ENCODE measurements at regions not wholly inside any gene's neighbourhood (a gene's known extent, or its start where the extent isn't known, plus 50 kb on each side); places are given as distances from the start of the nearest gene placed in this dataset.

DNA sequence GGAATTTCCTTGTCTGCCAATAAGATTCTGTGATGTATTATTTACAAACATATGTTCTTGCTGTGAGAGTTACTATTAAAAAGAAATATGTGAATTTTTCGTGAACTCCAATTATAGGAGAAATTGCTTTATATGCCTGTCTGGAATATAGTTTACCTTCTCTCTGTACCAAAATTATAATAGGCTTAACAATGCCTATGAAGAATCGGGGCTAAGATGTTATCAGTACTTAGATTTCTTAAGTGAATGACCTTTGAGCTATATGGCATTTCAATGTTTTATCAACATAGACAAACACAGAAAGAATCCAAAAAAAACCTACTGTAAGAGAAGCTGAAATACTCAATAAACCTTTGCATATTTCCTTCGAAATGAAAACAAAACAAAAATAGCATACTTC, 323.1 kb upstream of the ADAMTS5 start:
- no peak for DNase-seq
- Histone ChIP-seq H3K27me3 (ENCODE audit: low read depth) (no peaks in the 10 kb centered on the region), H3K36me3 (no peaks in the 10 kb centered on the region), H3K9me3 (replicated peaks) (no peaks in the 10 kb centered on the region), H3K27ac (replicated peaks) (no peak overlapping the region), H3K4me3 (no peak overlapping the region), H3K4me1 (no peaks in the 10 kb centered on the region)
- intact Hi-C loops (cut with micrococcal nuclease): no loop called here
- TF ChIP-seq, protein P1, sequence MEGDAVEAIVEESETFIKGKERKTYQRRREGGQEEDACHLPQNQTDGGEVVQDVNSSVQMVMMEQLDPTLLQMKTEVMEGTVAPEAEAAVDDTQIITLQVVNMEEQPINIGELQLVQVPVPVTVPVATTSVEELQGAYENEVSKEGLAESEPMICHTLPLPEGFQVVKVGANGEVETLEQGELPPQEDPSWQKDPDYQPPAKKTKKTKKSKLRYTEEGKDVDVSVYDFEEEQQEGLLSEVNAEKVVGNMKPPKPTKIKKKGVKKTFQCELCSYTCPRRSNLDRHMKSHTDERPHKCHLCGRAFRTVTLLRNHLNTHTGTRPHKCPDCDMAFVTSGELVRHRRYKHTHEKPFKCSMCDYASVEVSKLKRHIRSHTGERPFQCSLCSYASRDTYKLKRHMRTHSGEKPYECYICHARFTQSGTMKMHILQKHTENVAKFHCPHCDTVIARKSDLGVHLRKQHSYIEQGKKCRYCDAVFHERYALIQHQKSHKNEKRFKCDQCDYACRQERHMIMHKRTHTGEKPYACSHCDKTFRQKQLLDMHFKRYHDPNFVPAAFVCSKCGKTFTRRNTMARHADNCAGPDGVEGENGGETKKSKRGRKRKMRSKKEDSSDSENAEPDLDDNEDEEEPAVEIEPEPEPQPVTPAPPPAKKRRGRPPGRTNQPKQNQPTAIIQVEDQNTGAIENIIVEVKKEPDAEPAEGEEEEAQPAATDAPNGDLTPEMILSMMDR (IDR thresholded peaks at IDR 0.05; ENCODE audit: borderline replicate concordance): no peak

DNA sequence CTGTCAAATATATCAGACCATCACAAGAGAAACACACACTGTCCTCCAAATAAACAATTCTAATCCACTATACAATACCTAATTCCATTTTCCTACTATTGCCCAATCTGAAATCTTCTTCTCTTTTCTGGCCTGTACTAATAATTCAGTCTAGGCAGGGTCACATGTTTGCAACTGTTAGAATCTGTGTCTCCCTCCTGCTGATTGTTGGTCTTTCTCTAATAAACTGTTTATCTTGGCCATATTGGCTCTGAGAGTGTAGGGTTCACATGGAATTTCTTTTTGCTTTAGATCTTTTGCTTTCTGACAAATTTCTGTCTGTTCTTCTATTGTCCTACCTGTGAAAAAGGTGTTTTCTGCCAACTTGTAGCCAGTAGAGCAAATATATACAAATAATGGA, 319.9 kb upstream of the ADAMTS5 start:
- H3K27me3 ChIP-seq (ENCODE audit: low read depth): no peaks in the 10 kb centered on the region
- H3K36me3 ChIP-seq: no peaks in the 10 kb centered on the region
- H3K9me3 ChIP-seq (replicated peaks): no peaks in the 10 kb centered on the region
- intact Hi-C loops (cut with micrococcal nuclease): no loop called here
- H3K27ac ChIP-seq (replicated peaks): no peak overlapping the region
- no peaks in the 10 kb centered on the region for H3K4me1 ChIP-seq
- TF ChIP-seq, protein P1 (IDR thresholded peaks at IDR 0.05; ENCODE audit: borderline replicate concordance): no peak
- H3K4me3 ChIP-seq: no peak overlapping the region
- DNase-seq: no peak

DNA sequence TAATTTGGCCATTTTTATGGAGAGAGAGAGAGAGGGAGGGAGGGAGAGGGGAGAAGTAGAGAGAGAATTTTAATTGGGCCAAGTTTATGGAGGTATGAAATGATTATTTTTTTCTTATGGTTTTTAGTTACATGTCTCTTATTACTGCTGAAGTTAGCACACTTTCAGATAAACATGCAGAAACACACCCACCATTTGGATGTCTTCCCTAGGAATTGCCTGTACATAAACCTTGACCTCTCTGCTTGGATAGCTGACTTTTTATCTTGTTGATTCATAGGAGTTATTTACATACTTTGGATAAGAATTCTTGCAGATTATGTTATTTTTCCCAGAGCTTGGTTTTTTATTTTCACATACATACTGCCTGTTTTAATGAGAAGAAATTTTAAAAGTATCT, 310.2 kb upstream of the ADAMTS5 start:
- intact Hi-C loops (cut with micrococcal nuclease): no loop called here
- TF ChIP-seq, protein P1 (IDR thresholded peaks at IDR 0.05; ENCODE audit: borderline replicate concordance): no peak
- no peak overlapping the region for H3K4me3 ChIP-seq
- no peak for DNase-seq
- no peaks in the 10 kb centered on the region for H3K4me1 ChIP-seq
- H3K9me3 ChIP-seq (replicated peaks): no peaks in the 10 kb centered on the region
- peak overlapping the region; percentile 25 for H3K27ac ChIP-seq (replicated peaks)
- H3K36me3 ChIP-seq: no peaks in the 10 kb centered on the region
- no peaks in the 10 kb centered on the region for H3K27me3 ChIP-seq (ENCODE audit: low read depth)

DNA sequence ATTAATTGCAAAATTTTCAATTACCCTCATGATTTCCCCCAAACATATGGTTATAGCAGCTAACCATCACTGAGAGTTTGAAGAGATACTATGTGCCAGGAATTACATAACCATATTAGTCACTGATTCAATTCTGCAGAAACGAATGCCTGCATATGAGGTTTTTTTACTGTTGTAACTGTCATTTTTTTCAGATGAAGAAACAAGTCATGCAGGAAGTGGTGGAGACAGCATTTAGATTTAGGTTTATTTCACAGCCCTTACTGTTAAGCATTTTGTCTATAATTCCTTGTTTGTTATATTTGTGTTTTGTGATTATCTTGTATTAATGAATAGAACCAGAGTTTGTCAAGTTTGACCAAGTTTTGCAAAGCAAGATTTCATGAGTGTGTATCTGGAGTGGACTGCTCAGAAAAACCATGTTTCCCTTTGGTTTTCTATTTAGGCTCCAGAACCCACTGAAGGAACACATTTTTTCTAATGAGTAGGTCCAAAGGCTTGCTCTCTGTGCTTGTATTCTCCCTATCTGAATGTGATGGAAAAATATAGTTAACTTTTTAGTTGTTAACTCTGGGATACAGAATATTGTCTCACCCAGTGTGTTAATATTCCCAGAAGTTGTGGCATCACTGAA, 308.5 kb upstream of the ADAMTS5 start:
- DNase-seq: no peak
- Histone ChIP-seq H3K27ac (replicated peaks) (peak overlapping the region; percentile 21), H3K36me3 (no peaks in the 10 kb centered on the region), H3K9me3 (replicated peaks) (no peaks in the 10 kb centered on the region), H3K27me3 (ENCODE audit: low read depth) (no peaks in the 10 kb centered on the region), H3K4me3 (no peak overlapping the region), H3K4me1 (no peaks in the 10 kb centered on the region)
- intact Hi-C loops (cut with micrococcal nuclease): no loop called here
- TF ChIP-seq, protein P1 (IDR thresholded peaks at IDR 0.05; ENCODE audit: borderline replicate concordance): no peak

DNA sequence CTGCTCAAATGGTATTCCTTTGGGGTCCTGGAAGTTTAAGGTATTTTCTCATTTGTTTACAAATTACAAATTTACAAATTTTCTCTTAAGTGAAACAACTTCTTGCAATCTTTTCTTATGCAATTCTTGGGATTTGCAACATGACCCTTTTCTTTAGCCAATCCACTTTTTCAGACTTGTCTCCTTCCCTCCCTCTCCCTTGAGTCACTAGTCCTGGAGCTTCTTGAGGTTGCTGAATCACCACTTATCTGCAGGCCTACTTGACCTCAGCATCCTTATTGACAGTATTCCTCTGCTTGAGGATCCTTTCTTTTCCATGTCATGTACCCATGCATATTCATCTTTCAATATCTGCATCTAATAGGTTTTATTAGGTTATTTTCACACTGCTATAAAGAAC, 302.8 kb upstream of the ADAMTS5 start:
- TF ChIP-seq, protein P1 (IDR thresholded peaks at IDR 0.05; ENCODE audit: borderline replicate concordance): no peak
- DNase-seq: no peak
- no peak overlapping the region for H3K4me3 ChIP-seq
- intact Hi-C loops (cut with micrococcal nuclease): no loop called here
- no peaks in the 10 kb centered on the region for H3K9me3 ChIP-seq (replicated peaks)
- no peaks in the 10 kb centered on the region for H3K4me1 ChIP-seq
- H3K27me3 ChIP-seq (ENCODE audit: low read depth): no peaks in the 10 kb centered on the region
- no peak overlapping the region for H3K27ac ChIP-seq (replicated peaks)
- H3K36me3 ChIP-seq: no peaks in the 10 kb centered on the region

Data from left ventricle myocardium inferior (tissue), 1 donor.